ENCODE measurements at regions not wholly inside any gene's neighbourhood (a gene's known extent, or its start where the extent isn't known, plus 50 kb on each side); places are given as distances from the start of the nearest gene placed in this dataset.
A peak's percentile ranks its signal among the peaks of the same experiment; 100 is the strongest.
"Not testable (repeated sequence)": the region's sequence is repeated elsewhere in the genome, so short reads cannot be mapped to it uniquely, and the experiment has no call there.

GRCh38 chr4:49140351-49140750 lies 154.3 kb downstream of the CWH43 start:
- DNase-seq, result peak; percentile 71

GRCh38 chr4:49141955-49142354 lies 155.9 kb downstream of the CWH43 start:
- H3K27ac ChIP-seq; H3K4me1 ChIP-seq; H3K9me3 ChIP-seq; DNase-seq; H3K27me3 ChIP-seq; H3K4me3 ChIP-seq; intact Hi-C loops (cut with DNase I; ENCODE audit: low total_unique reads); H3K36me3 ChIP-seq: not testable (repeated sequence)

More at GRCh38 chr4:49140351-49140750, 154.3 kb downstream of the CWH43 start:
- H3K4me3 ChIP-seq; H3K36me3 ChIP-seq; H3K27me3 ChIP-seq; H3K27ac ChIP-seq; H3K9me3 ChIP-seq; intact Hi-C loops (cut with DNase I; ENCODE audit: low total_unique reads); H3K4me1 ChIP-seq: not testable (repeated sequence)

GRCh38 chr4:49147143-49147542 lies 161.1 kb downstream of the CWH43 start:
- intact Hi-C loops (cut with DNase I; ENCODE audit: low total_unique reads); H3K27ac ChIP-seq; H3K4me3 ChIP-seq; H3K36me3 ChIP-seq; H3K27me3 ChIP-seq; DNase-seq; H3K4me1 ChIP-seq: not testable (repeated sequence)
- peaks cover 0 to 32% (median 14%) of the 10 kb centered on the region in 3 donors for H3K9me3 ChIP-seq

GRCh38 chr4:49147596-49147995 lies 161.5 kb downstream of the CWH43 start:
- intact Hi-C loops (cut with DNase I; ENCODE audit: low total_unique reads), result not testable (repeated sequence)
- peaks cover 0 to 32% (median 14%) of the 10 kb centered on the region in 3 donors for H3K9me3 ChIP-seq

GRCh38 chr4:49149006-49149975 lies 163.2 kb downstream of the CWH43 start:
- H3K4me1 ChIP-seq; H3K4me3 ChIP-seq; H3K36me3 ChIP-seq; DNase-seq; H3K27ac ChIP-seq; H3K27me3 ChIP-seq; intact Hi-C loops (cut with DNase I; ENCODE audit: low total_unique reads): not testable (repeated sequence)
- peaks cover 0 to 32% (median 14%) of the 10 kb centered on the region in 3 donors for H3K9me3 ChIP-seq

More at GRCh38 chr4:49147596-49147995, 161.5 kb downstream of the CWH43 start:
- not testable (repeated sequence) for H3K4me3 ChIP-seq, H3K4me1 ChIP-seq, H3K27ac ChIP-seq, H3K27me3 ChIP-seq, DNase-seq, H3K36me3 ChIP-seq

- H3K27ac ChIP-seq; H3K27me3 ChIP-seq; DNase-seq; H3K4me1 ChIP-seq; H3K36me3 ChIP-seq; intact Hi-C loops (cut with DNase I; ENCODE audit: low total_unique reads); H3K4me3 ChIP-seq: not testable (repeated sequence)
- H3K9me3 ChIP-seq, result peaks cover 0 to 32% (median 14%) of the 10 kb centered on the region in 3 donors
Measured at GRCh38 chr4:49150351-49151083, 164.4 kb downstream of the CWH43 start.

- H3K4me1 ChIP-seq; DNase-seq; H3K36me3 ChIP-seq; H3K27me3 ChIP-seq; H3K27ac ChIP-seq; H3K4me3 ChIP-seq; intact Hi-C loops (cut with DNase I; ENCODE audit: low total_unique reads): not testable (repeated sequence)
- peaks cover 0 to 45% (median 14%) of the 10 kb centered on the region in 3 donors for H3K9me3 ChIP-seq
Measured at GRCh38 chr4:49153011-49153410, 166.9 kb downstream of the CWH43 start.

- H3K36me3 ChIP-seq; DNase-seq; H3K27ac ChIP-seq; H3K4me3 ChIP-seq; H3K27me3 ChIP-seq; H3K4me1 ChIP-seq; intact Hi-C loops (cut with DNase I; ENCODE audit: low total_unique reads): not testable (repeated sequence)
- H3K9me3 ChIP-seq, result peaks cover 0 to 36% (median 14%) of the 10 kb centered on the region in 3 donors
Measured at GRCh38 chr4:49154308-49155103, 168.4 kb downstream of the CWH43 start.

GRCh38 chr4:49155270-49155669 lies 169.2 kb downstream of the CWH43 start:
- H3K27me3 ChIP-seq; intact Hi-C loops (cut with DNase I; ENCODE audit: low total_unique reads); H3K4me3 ChIP-seq; H3K36me3 ChIP-seq; H3K27ac ChIP-seq; H3K4me1 ChIP-seq; DNase-seq: not testable (repeated sequence)
- peaks cover 0 to 29% (median 10%) of the 10 kb centered on the region in 3 donors for H3K9me3 ChIP-seq

GRCh38 chr4:49156309-49156708 lies 170.2 kb downstream of the CWH43 start:
- H3K27ac ChIP-seq; H3K27me3 ChIP-seq; H3K4me3 ChIP-seq; H3K36me3 ChIP-seq; DNase-seq; intact Hi-C loops (cut with DNase I; ENCODE audit: low total_unique reads); H3K4me1 ChIP-seq: not testable (repeated sequence)
- H3K9me3 ChIP-seq, result peaks cover 0 to 23% (median 3%) of the 10 kb centered on the region in 3 donors

GRCh38 chr4:49157630-49158029 lies 171.6 kb downstream of the CWH43 start:
- peaks cover 0 to 18% (median 3%) of the 10 kb centered on the region in 3 donors for H3K9me3 ChIP-seq
- H3K27me3 ChIP-seq; H3K4me1 ChIP-seq; H3K4me3 ChIP-seq; H3K36me3 ChIP-seq; H3K27ac ChIP-seq; DNase-seq; intact Hi-C loops (cut with DNase I; ENCODE audit: low total_unique reads): not testable (repeated sequence)

GRCh38 chr4:49161111-49161541 lies 175.1 kb downstream of the CWH43 start:
- H3K9me3 ChIP-seq, result peaks cover 0 to 11% (median 3%) of the 10 kb centered on the region in 3 donors
- H3K27me3 ChIP-seq; H3K4me1 ChIP-seq; DNase-seq; H3K4me3 ChIP-seq; H3K27ac ChIP-seq; intact Hi-C loops (cut with DNase I; ENCODE audit: low total_unique reads); H3K36me3 ChIP-seq: not testable (repeated sequence)

GRCh38 chr4:49164916-49165315 lies 178.8 kb downstream of the CWH43 start:
- H3K27ac ChIP-seq; H3K27me3 ChIP-seq; H3K9me3 ChIP-seq; H3K4me1 ChIP-seq; intact Hi-C loops (cut with DNase I; ENCODE audit: low total_unique reads); H3K4me3 ChIP-seq; H3K36me3 ChIP-seq; DNase-seq: not testable (repeated sequence)
